ENCODE measurements at regions not wholly inside any gene's neighbourhood (a gene's known extent, or its start where the extent isn't known, plus 50 kb on each side); places are given as distances from the start of the nearest gene placed in this dataset.

- DNase-seq (no peak), ATAC-seq (ENCODE audit: poor library complexity) (no peak)
- Mint-ChIP-seq H3K27me3 (no peaks in the 10 kb centered on the region), H3K9me3 (peaks cover 12% of the 10 kb centered on the region), H3K4me3 (no peak overlapping the region), H3K36me3 (ENCODE audit: low read depth) (no peaks in the 10 kb centered on the region), H3K4me1 (ENCODE audit: low read depth) (no peaks in the 10 kb centered on the region), H3K27ac (no peak overlapping the region)
- intact Hi-C loops (cut with DNase I, micrococcal nuclease), result no loop called here
- ChIA-PET CTCF (no interaction called here), POLR2A (no interaction called here)
- H3K9me3 ChIP-seq (ENCODE audit: control insufficient read depth in 1 of 2, insufficient read depth in 1 of 2, low read length in 2 of 2), result peaks cover 0 to 4% of the 10 kb centered on the region in 2 experiments
- H3K27ac ChIP-seq (ENCODE audit: low read depth in 1 of 2, low read length in 2 of 2), result no peak overlapping the region
- no peak overlapping the region for H3K4me3 ChIP-seq (ENCODE audit: low read length)
- TF ChIP-seq, protein P1, sequence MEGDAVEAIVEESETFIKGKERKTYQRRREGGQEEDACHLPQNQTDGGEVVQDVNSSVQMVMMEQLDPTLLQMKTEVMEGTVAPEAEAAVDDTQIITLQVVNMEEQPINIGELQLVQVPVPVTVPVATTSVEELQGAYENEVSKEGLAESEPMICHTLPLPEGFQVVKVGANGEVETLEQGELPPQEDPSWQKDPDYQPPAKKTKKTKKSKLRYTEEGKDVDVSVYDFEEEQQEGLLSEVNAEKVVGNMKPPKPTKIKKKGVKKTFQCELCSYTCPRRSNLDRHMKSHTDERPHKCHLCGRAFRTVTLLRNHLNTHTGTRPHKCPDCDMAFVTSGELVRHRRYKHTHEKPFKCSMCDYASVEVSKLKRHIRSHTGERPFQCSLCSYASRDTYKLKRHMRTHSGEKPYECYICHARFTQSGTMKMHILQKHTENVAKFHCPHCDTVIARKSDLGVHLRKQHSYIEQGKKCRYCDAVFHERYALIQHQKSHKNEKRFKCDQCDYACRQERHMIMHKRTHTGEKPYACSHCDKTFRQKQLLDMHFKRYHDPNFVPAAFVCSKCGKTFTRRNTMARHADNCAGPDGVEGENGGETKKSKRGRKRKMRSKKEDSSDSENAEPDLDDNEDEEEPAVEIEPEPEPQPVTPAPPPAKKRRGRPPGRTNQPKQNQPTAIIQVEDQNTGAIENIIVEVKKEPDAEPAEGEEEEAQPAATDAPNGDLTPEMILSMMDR (IDR thresholded peaks at IDR 0.05), result no peak
- H3K36me3 ChIP-seq (ENCODE audit: insufficient read depth, low read length), result no peaks in the 10 kb centered on the region
- no peaks in the 10 kb centered on the region for H3K4me1 ChIP-seq (ENCODE audit: insufficient read depth, low read length)
- H3K27me3 ChIP-seq (ENCODE audit: control insufficient read depth in 1 of 2, insufficient read depth in 2 of 2, low read length in 2 of 2), result no peaks in the 10 kb centered on the region
Measured at GRCh38 chr18:43686709-43687108, 409.4 kb upstream of the SYT4 start.

GRCh38 chr18:43692099-43692690 is 414.9 kb upstream of the SYT4 start:
- Mint-ChIP-seq H3K9me3 (no peaks in the 10 kb centered on the region), H3K36me3 (ENCODE audit: low read depth) (no peaks in the 10 kb centered on the region), H3K27ac (no peak overlapping the region), H3K4me3 (no peak overlapping the region), H3K4me1 (ENCODE audit: low read depth) (no peaks in the 10 kb centered on the region), H3K27me3 (no peaks in the 10 kb centered on the region)
- ChIA-PET POLR2A (no interaction called here), CTCF (no interaction called here)
- ATAC-seq (ENCODE audit: poor library complexity), result no peak
- no peak overlapping the region for H3K27ac ChIP-seq (ENCODE audit: low read depth in 1 of 2, low read length in 2 of 2)
- TF ChIP-seq, protein P1 (IDR thresholded peaks at IDR 0.05), result no peak
- no peaks in the 10 kb centered on the region for H3K36me3 ChIP-seq (ENCODE audit: insufficient read depth, low read length)
- DNase-seq, result no peak
- H3K4me1 ChIP-seq (ENCODE audit: insufficient read depth, low read length), result no peaks in the 10 kb centered on the region
- no peaks in the 10 kb centered on the region for H3K27me3 ChIP-seq (ENCODE audit: control insufficient read depth in 1 of 2, insufficient read depth in 2 of 2, low read length in 2 of 2)
- no peak overlapping the region for H3K4me3 ChIP-seq (ENCODE audit: low read length)
- intact Hi-C loops (cut with DNase I, micrococcal nuclease), result no loop called here
- peaks cover 3 to 5% of the 10 kb centered on the region in 2 experiments for H3K9me3 ChIP-seq (ENCODE audit: control insufficient read depth in 1 of 2, insufficient read depth in 1 of 2, low read length in 2 of 2)

- no peak overlapping the region for H3K4me3 ChIP-seq (ENCODE audit: low read length)
- intact Hi-C loops (cut with DNase I, micrococcal nuclease), result no loop called here
- H3K27me3 Mint-ChIP-seq, result no peaks in the 10 kb centered on the region
- CTCF ChIA-PET, result no interaction called here
- H3K4me1 ChIP-seq (ENCODE audit: insufficient read depth, low read length), result no peaks in the 10 kb centered on the region
- no peaks in the 10 kb centered on the region for H3K36me3 ChIP-seq (ENCODE audit: insufficient read depth, low read length)
- TF ChIP-seq, protein P1 (IDR thresholded peaks at IDR 0.05), result no peak
- H3K36me3 Mint-ChIP-seq (ENCODE audit: low read depth), result no peaks in the 10 kb centered on the region
- no peak overlapping the region for H3K27ac ChIP-seq (ENCODE audit: low read depth in 1 of 2, low read length in 2 of 2)
- no peak for DNase-seq
- H3K27me3 ChIP-seq (ENCODE audit: control insufficient read depth in 1 of 2, insufficient read depth in 2 of 2, low read length in 2 of 2), result no peaks in the 10 kb centered on the region
- POLR2A ChIA-PET, result no interaction called here
- no peak overlapping the region for H3K4me3 Mint-ChIP-seq
- no peaks in the 10 kb centered on the region for H3K4me1 Mint-ChIP-seq (ENCODE audit: low read depth)
- no peaks in the 10 kb centered on the region for H3K9me3 Mint-ChIP-seq
- no peak for ATAC-seq (ENCODE audit: poor library complexity)
- no peak overlapping the region for H3K27ac Mint-ChIP-seq
- H3K9me3 ChIP-seq (ENCODE audit: control insufficient read depth in 1 of 2, insufficient read depth in 1 of 2, low read length in 2 of 2), result peaks cover 0 to 3% of the 10 kb centered on the region in 2 experiments
Measured at GRCh38 chr18:43702399-43702798, 425.1 kb upstream of the SYT4 start.
